GM19099 (cell line): ENCODE measurements at regions not wholly inside any gene's neighbourhood (a gene's known extent, or its start where the extent isn't known, plus 50 kb on each side); places are given as distances from the start of the nearest gene placed in this dataset.

ENCODE experiments used
- POLR2A ChIP-seq: IDR thresholded peaks from 3 replicates; pipeline ENCODE4 v1.6.1; 2011; ENCODE audit warnings: low read depth; ENCODE audit not compliant: insufficient read length; ENCODE audit errors: extremely low read depth

GRCh38 chr3:33943277-33943676, 144.8 kb downstream of the PDCD6IP start:
- TF ChIP-seq POLR2A = no peak

- TF ChIP-seq POLR2A = no peak
Observed at GRCh38 chr3:33947272-33948195, 149.1 kb downstream of the PDCD6IP start.

GRCh38 chr3:33949074-33949473, 150.6 kb downstream of the PDCD6IP start:
- no peak for TF ChIP-seq POLR2A

GRCh38 chr3:33954956-33955355, 156.5 kb downstream of the PDCD6IP start:
- TF ChIP-seq POLR2A = no peak

- no peak for TF ChIP-seq POLR2A
Observed at GRCh38 chr3:33956206-33956605, 157.8 kb downstream of the PDCD6IP start.

- TF ChIP-seq POLR2A = no peak
Observed at GRCh38 chr3:33956776-33957175, 158.3 kb downstream of the PDCD6IP start.

- TF ChIP-seq POLR2A = no peak
Observed at GRCh38 chr3:33957176-33957575, 158.7 kb downstream of the PDCD6IP start.

GRCh38 chr3:33958661-33959060, 160.2 kb downstream of the PDCD6IP start:
- no peak for TF ChIP-seq POLR2A

- TF ChIP-seq POLR2A = no peak
Observed at GRCh38 chr3:33962396-33962795, 164.0 kb downstream of the PDCD6IP start.

GRCh38 chr3:33971055-33971454, 172.6 kb downstream of the PDCD6IP start:
- no peak for TF ChIP-seq POLR2A

- TF ChIP-seq POLR2A = no peak
Observed at GRCh38 chr3:33975463-33975862, 177.0 kb downstream of the PDCD6IP start.

GRCh38 chr3:33977227-33977626, 178.8 kb downstream of the PDCD6IP start:
- no peak for TF ChIP-seq POLR2A

- no peak for TF ChIP-seq POLR2A
Observed at GRCh38 chr3:33980252-33980651, 181.8 kb downstream of the PDCD6IP start.

GRCh38 chr3:33982269-33982798, 183.9 kb downstream of the PDCD6IP start:
- no peak for TF ChIP-seq POLR2A

GRCh38 chr3:33989229-33989628, 190.8 kb downstream of the PDCD6IP start:
- no peak for TF ChIP-seq POLR2A

- no peak for TF ChIP-seq POLR2A
Observed at GRCh38 chr3:33991673-33992072, 193.2 kb downstream of the PDCD6IP start.

GRCh38 chr3:33993631-33994030, 195.2 kb downstream of the PDCD6IP start:
- no peak for TF ChIP-seq POLR2A

- no peak for TF ChIP-seq POLR2A
Observed at GRCh38 chr3:33994568-33994967, 196.1 kb downstream of the PDCD6IP start.
